IPS-15b (cell line): ENCODE measurements at regions not wholly inside any gene's neighbourhood (a gene's known extent, or its start where the extent isn't known, plus 50 kb on each side); places are given as distances from the start of the nearest gene placed in this dataset.
"Not testable (repeated sequence)": the region's sequence is repeated elsewhere in the genome, so short reads cannot be mapped to it uniquely, and the experiment has no call there.

Experiments
- H3K27me3 ChIP-seq: one replicate; pipeline ENCODE4 v1.6.1; 2013; ENCODE audit warnings: low read length; ENCODE audit not compliant: control insufficient read depth, insufficient read depth
- H3K36me3 ChIP-seq: one replicate; pipeline ENCODE4 v1.6.1; 2013; ENCODE audit warnings: low read length; ENCODE audit not compliant: control insufficient read depth, insufficient read depth
- H3K4me1 ChIP-seq: one replicate; pipeline ENCODE4 v1.6.1; 2013; ENCODE audit warnings: mild to moderate bottlenecking, low read length; ENCODE audit not compliant: control insufficient read depth, insufficient read depth
- H3K4me3 ChIP-seq: one replicate; pipeline ENCODE4 v1.5.1; 2013; ENCODE audit warnings: low read depth, low read length
- H3K9ac ChIP-seq: one replicate; pipeline ENCODE4 v1.6.1; 2013; ENCODE audit warnings: low read depth, mild to moderate bottlenecking, low read length
- H3K9me3 ChIP-seq: one replicate; pipeline ENCODE4 v1.6.1; 2013; ENCODE audit warnings: mild to moderate bottlenecking, low read length; ENCODE audit not compliant: control insufficient read depth, insufficient read depth

GRCh38 chr9:102360846-102361245, 622.4 kb upstream of the GRIN3A start:
- no peaks in the 10 kb centered on the region for H3K27me3 ChIP-seq
- H3K36me3 ChIP-seq: no peaks in the 10 kb centered on the region
- no peak overlapping the region for H3K9ac ChIP-seq
- no peaks in the 10 kb centered on the region for H3K4me1 ChIP-seq
- no peaks in the 10 kb centered on the region for H3K9me3 ChIP-seq
- H3K4me3 ChIP-seq: no peak overlapping the region

- H3K27me3 ChIP-seq: no peaks in the 10 kb centered on the region
- no peaks in the 10 kb centered on the region for H3K36me3 ChIP-seq
- no peak overlapping the region for H3K9ac ChIP-seq
- H3K9me3 ChIP-seq: no peaks in the 10 kb centered on the region
- no peak overlapping the region for H3K4me3 ChIP-seq
- no peaks in the 10 kb centered on the region for H3K4me1 ChIP-seq
These were observed 617.5 kb upstream of the GRIN3A start for GRCh38 chr9:102355982-102356381.

- Histone ChIP-seq H3K27me3 (no peaks in the 10 kb centered on the region), H3K9ac (no peak overlapping the region), H3K36me3 (no peaks in the 10 kb centered on the region), H3K9me3 (no peaks in the 10 kb centered on the region), H3K4me1 (no peaks in the 10 kb centered on the region), H3K4me3 (no peak overlapping the region)
These were observed 615.6 kb upstream of the GRIN3A start for GRCh38 chr9:102354041-102354440.

- H3K27me3 ChIP-seq, H3K4me3 ChIP-seq, H3K9ac ChIP-seq, H3K4me1 ChIP-seq, H3K9me3 ChIP-seq, H3K36me3 ChIP-seq: not testable (repeated sequence)
These were observed 599.0 kb upstream of the GRIN3A start for GRCh38 chr9:102337471-102337870.

- Histone ChIP-seq H3K27me3 (no peaks in the 10 kb centered on the region), H3K9ac (no peak overlapping the region), H3K9me3 (peaks cover 2% of the 10 kb centered on the region), H3K36me3 (no peaks in the 10 kb centered on the region), H3K4me1 (no peaks in the 10 kb centered on the region), H3K4me3 (no peak overlapping the region)
These were observed 570.9 kb upstream of the GRIN3A start for GRCh38 chr9:102309379-102309778.

- Histone ChIP-seq H3K9me3 (no peaks in the 10 kb centered on the region), H3K27me3 (no peaks in the 10 kb centered on the region), H3K4me3 (no peak overlapping the region), H3K4me1 (no peaks in the 10 kb centered on the region), H3K36me3 (no peaks in the 10 kb centered on the region), H3K9ac (no peak overlapping the region)
These were observed 556.7 kb upstream of the GRIN3A start for GRCh38 chr9:102295188-102295587.

GRCh38 chr9:102273952-102274351, 535.5 kb upstream of the GRIN3A start:
- no peak overlapping the region for H3K9ac ChIP-seq
- no peaks in the 10 kb centered on the region for H3K9me3 ChIP-seq
- H3K36me3 ChIP-seq: no peaks in the 10 kb centered on the region
- H3K4me3 ChIP-seq: no peak overlapping the region
- H3K4me1 ChIP-seq: no peaks in the 10 kb centered on the region
- no peaks in the 10 kb centered on the region for H3K27me3 ChIP-seq

- Histone ChIP-seq H3K9me3 (no peaks in the 10 kb centered on the region), H3K27me3 (no peaks in the 10 kb centered on the region), H3K4me3 (no peak overlapping the region), H3K36me3 (no peaks in the 10 kb centered on the region), H3K4me1 (no peaks in the 10 kb centered on the region), H3K9ac (no peak overlapping the region)
These were observed 514.7 kb upstream of the GRIN3A start for GRCh38 chr9:102253099-102253498.

- no peaks in the 10 kb centered on the region for H3K36me3 ChIP-seq
- H3K27me3 ChIP-seq: no peaks in the 10 kb centered on the region
- H3K9me3 ChIP-seq: no peaks in the 10 kb centered on the region
- no peaks in the 10 kb centered on the region for H3K4me1 ChIP-seq
- H3K4me3 ChIP-seq: no peak overlapping the region
- H3K9ac ChIP-seq: no peak overlapping the region
These were observed 506.5 kb upstream of the GRIN3A start for GRCh38 chr9:102244916-102245315.

- no peak overlapping the region for H3K9ac ChIP-seq
- H3K4me1 ChIP-seq: no peaks in the 10 kb centered on the region
- H3K27me3 ChIP-seq: no peaks in the 10 kb centered on the region
- H3K9me3 ChIP-seq: no peaks in the 10 kb centered on the region
- no peaks in the 10 kb centered on the region for H3K36me3 ChIP-seq
- no peak overlapping the region for H3K4me3 ChIP-seq
These were observed 499.1 kb upstream of the GRIN3A start for GRCh38 chr9:102237520-102237919.

- H3K27me3 ChIP-seq: no peaks in the 10 kb centered on the region
- no peaks in the 10 kb centered on the region for H3K36me3 ChIP-seq
- H3K4me1 ChIP-seq: no peaks in the 10 kb centered on the region
- H3K9ac ChIP-seq: no peak overlapping the region
- no peaks in the 10 kb centered on the region for H3K9me3 ChIP-seq
- no peak overlapping the region for H3K4me3 ChIP-seq
These were observed 498.6 kb upstream of the GRIN3A start for GRCh38 chr9:102237094-102237493.

GRCh38 chr9:102227416-102227815, 489.0 kb upstream of the GRIN3A start:
- H3K9ac ChIP-seq, H3K27me3 ChIP-seq, H3K4me1 ChIP-seq, H3K36me3 ChIP-seq, H3K9me3 ChIP-seq, H3K4me3 ChIP-seq: not testable (repeated sequence)
